GM21528 (cell line): ENCODE measurements at regions not wholly inside any gene's neighbourhood (a gene's known extent, or its start where the extent isn't known, plus 50 kb on each side); places are given as distances from the start of the nearest gene placed in this dataset.

Experiments
- ATAC-seq: cut with Tn5 transposase; IDR thresholded peaks from one replicate; pipeline ENCODE4 v1.9.1; 2021; ENCODE audit warnings: mild to moderate bottlenecking, moderate library complexity; ENCODE audit not compliant: unreplicated experiment, low FRiP score

GRCh38 chr9:120030847-120031246 is 549.1 kb downstream of the CDK5RAP2 start:
- no peak for ATAC-seq

DNA sequence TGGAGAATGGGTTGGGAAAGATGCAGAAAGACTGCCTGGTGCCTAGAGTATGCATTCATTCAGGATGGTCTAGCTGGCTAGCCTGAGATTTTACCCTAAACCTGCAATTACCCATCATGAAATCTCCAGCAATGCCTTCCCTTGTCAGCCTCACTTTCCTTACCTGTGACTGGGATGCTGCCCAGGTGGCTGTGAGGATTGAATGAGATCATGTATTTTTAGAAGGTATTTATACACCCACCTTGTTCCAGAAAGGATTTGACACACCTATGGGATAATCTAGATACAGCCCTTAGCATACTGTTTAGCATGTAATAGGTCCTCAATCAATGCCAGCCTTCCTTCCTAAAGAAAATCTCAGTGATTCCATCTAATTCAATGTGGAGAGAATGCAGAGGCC is 561.4 kb downstream of the CDK5RAP2 start:
- no peak for ATAC-seq

GRCh38 chr9:120018037-120018436 is 561.9 kb downstream of the CDK5RAP2 start:
- ATAC-seq, result no peak

- ATAC-seq, result no peak
Observed at GRCh38 chr9:120016231-120016630, 563.7 kb downstream of the CDK5RAP2 start.

- no peak for ATAC-seq
Observed at GRCh38 chr9:120014796-120015195, 565.2 kb downstream of the CDK5RAP2 start.

GRCh38 chr9:120009856-120010255 is 570.1 kb downstream of the CDK5RAP2 start:
- ATAC-seq, result no peak

DNA sequence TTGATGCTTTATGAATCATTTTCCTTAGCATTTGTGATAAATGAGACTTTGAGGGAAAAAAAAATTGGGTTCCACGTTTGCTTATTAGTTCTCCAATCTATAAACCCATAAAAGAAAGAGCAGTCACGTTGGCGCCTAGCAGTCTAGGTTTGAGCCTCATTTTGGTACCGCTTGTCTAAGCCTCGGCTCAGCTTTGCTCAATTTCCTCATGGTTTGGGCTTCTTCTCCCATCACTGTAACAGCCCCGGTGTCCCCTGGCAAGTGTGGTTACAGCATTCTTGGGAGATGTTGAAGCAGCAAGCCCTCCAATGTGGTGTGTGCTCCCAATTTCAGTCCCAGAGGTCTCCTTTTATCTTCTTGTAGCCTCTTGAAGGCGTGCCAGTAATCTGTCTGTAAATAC is 578.4 kb downstream of the CDK5RAP2 start:
- ATAC-seq, result no peak

DNA sequence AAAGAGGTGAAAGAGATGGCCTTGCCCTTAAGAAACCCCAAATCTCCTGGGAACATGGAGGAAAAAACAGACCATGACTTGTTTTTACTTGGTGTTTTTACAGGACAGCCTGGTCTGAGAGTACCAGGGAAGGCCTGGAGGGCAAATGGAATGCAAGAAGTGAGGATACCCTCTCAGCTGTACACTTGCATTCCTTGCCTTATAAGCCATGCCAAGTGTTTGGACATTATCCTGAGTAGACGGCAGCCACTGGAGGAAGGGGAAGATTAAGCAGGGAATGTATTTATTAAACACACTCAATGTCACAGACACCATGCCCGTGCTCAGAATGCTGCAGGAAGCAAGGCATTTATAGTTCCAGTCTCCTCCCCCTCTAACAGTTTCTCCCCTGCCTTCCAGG is 581.4 kb downstream of the CDK5RAP2 start:
- no peak for ATAC-seq

GRCh38 chr9:119991797-119992196 is 588.2 kb downstream of the CDK5RAP2 start:
- no peak for ATAC-seq

DNA sequence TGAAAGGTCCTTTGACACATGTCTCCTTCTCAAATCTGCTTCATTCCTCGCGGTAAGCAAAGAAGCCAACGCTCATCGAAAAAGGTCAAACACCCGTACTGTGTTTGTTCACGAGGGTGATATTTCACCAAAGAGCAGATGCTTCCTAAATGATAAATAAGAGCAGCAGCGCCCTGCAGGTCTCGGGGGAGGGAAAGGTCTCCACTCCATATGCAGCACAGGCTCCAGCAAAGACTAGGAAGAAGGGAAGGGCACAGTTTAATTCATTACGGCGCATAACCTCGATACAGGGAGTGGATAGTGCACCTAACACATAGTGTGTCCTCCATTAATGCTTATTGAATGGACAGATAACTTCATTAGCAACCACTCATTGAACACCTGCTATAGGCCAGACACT is 593.3 kb downstream of the CDK5RAP2 start:
- no peak for ATAC-seq

DNA sequence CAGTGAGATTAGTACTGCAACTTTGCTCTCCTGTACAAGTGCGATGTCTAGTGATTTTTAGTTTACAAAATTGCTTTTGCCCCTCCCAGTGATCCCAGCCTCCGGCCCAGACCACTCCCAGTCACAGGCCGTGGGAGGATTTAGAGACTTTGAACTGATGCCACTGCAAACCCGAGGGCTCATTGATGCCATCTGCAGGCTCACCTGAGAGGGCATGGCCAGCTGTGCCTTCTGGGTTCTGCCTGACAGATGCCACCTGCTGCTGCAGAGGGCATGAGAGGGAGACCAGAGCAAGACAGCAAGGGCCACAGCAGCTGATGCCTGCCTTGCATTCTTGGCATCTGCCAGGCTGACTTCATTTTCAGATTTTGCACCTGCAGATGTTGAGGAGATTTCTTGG is 593.8 kb downstream of the CDK5RAP2 start:
- ATAC-seq, result no peak

DNA sequence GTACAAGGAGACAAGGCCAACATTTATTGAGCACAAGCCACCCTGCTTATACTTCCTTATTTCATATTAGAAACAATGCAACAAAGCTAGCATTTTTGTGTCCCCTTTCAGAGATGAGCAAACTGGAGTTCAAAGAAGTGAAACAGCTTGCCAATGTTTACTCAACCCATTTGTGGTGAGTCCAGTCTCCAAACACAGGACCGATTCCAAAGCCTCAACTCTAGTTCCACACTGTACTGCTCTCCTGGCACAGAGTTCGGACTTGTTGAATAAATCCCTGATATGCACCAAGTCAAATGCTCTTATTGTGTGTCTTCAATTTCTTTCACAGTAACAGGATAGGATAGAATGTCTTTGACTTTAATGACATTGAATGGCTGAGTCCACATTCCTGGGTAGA is 604.8 kb upstream of the BRINP1 start:
- no peak for ATAC-seq

DNA sequence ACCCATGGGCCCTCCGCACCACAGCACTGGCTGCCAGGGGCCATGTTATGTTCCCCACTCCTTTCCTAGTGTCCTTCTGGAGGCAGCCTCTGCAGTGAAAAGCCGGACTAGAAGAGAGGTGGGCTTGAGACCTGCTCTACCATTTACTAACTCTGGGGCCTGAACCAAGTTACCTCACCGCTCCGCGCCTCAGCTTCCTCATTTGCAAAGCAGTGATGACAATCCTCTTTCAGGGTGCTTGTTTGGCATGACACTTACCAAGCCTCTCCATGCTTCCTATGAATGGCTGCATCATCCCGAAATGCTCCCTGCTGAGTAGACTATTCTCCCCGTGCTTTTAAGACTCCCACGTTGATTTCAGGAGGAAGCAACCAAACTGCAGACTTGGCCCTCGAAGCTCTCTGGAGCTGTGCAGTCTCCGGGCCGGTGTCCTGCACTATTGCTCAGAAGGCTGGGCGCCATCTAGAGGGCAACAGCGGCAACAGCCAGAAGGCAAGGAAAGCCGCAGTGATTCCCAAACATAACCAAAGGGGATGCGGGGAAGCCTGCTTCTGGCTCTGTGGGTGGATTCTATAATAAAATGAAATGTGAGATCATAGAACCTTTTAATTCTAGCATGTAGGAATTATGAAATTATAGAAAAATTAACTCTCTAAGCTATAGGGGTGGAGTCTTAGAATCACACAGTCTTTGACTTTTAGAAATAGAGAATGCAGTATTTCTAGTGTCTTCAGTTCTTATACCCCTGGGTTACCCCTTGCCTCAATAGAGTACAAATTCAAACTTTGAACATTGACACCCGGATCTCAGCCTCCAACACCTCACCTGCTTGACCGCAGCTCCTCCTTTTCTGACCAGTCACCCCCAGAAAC is 599.8 kb upstream of the BRINP1 start:
- ATAC-seq, result peak; percentile 93

DNA sequence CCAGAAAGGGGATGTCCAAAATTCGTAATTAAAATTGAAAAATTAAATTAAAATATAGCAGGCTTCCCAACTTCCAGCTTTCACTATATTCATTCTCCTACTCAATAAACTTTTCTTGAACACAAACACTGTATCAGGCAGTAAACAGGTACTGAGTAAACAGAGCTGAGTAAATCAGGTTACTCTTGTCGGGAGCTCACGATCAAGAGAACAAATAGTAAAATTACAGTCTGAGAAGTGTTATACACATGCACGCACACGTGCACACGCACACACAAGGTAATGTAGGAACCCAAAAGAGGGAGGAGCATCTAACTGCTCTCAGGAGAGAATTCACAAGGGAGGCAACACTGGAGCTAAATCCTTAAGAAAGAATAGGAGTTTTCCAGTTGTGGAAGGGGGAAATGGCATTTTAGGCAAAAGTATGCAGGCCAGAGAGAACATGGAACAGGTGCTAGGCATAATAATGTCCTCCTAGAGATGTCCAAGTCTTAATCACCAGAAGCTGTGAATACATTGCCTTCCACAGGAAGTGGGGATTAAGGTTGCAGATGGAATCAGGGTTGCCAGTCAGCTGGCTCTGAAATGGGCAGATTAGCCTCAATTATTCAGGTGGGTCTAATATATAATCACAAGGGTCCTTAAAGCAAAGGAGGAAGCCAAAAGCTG is 598.8 kb upstream of the BRINP1 start:
- no peak for ATAC-seq

DNA sequence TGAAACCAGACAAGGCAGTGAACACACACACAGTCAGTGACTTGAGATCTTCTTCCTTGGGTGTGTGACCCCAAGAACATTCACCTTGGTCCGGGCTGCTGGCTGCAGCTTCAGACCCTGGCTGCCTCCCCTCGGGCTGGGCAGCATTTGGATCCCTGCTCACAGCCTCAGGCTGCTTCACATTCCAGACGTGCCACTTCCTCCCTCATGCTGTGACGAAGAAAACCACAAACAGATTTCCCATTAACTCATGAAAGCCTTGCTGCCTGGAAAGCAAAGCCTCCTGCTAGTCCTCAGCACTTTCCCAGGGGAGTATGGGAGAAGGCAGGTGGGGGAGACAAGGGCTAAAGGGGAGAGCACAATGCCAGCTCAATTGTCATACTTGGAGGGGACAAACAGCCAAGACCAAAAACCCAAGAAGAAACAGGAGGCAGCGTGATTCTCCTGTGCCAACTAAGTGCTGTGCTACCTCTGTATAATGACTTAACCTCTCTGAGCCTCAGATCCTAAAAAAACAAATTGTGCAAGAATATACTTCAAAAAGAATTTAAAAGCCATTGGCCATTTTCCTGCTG is 594.6 kb upstream of the BRINP1 start:
- ATAC-seq, result no peak

GRCh38 chr9:119963258-119963797 is 594.1 kb upstream of the BRINP1 start:
- ATAC-seq, result no peak

DNA sequence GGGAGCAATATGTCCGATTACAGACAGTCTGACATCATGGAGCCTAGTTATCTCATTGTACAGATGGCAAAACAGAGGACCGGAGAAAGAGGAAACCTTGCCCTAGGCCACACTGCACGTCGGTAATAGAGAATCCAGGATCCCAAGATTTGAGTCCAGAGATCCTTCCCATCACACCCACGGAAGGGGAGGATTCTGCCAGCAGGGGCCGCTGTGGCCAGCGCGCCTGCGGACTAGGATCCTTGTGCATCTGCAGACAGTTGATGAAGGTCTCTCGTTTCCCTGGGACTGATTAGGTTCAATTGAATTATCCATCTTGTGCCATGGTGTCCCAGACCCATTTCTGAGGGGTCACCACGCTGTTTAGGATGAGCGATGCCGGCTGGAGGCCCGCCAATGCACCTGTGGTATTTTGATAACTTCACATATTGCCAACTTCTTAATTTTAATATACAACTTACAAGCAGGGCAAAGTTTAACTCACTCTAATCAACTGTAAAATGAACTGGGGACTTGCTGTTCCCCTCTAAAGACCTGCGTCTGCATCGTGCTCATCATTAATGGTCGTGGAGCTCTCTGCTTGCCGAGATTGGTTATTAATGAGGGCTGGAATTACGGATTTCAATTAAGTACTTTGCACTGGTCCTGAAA is 592.7 kb upstream of the BRINP1 start:
- ATAC-seq, result no peak

DNA sequence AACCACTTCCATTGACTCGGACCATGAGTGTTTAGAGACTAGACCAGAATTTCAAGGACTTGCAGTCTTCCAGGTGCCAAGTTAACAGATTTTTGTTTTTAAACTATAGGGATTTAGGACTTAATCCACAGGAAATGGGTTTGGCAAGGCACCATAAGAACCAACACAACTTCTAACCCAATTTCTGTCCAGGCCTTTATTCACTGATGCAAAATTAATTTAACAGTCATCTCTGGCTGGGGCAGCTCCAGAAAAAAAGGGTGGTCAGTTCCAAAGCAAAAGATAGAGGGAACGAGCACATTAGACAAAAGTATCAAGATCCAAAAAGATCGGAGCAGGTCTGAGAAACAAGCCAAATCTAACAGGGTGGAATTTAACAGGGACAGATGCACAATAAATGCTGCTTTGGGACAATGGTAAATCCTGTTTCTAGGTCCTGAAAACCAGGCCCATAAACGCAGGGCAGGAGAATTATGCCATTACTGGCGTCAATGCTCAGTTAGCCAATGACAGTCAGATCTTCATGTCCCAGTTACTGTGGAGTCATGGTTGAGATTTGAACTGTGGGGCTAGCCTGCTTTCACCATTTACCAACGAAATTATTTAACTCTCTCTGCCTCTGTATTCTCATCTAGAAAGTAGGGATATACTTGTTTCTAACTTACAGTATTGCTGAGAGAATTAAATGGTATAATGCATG is 590.8 kb upstream of the BRINP1 start:
- no peak for ATAC-seq

DNA sequence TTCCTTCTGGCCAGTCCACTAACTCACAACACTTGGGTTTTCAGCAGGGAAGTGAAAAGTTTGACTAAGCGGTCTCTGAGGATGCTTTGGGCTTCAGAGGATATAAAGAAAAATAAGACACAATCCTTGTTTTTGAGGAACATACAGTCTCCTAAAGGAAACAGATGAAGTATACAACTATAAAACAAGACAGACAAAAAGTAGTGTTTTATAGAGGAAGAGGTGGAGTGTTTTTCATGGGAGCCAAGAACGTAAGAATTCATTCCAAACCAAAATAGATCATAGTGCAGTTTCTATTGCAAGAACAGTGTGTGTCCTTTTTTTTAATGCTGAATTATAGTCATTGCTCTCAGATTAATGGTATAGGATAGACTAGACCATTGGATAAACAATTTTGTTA is 586.9 kb upstream of the BRINP1 start:
- no peak for ATAC-seq

- ATAC-seq, result no peak
Observed at GRCh38 chr9:119955276-119955675, 586.0 kb upstream of the BRINP1 start.
